HG02884 (cell line): ENCODE measurements at regions not wholly inside any gene's neighbourhood (a gene's known extent, or its start where the extent isn't known, plus 50 kb on each side); places are given as distances from the start of the nearest gene placed in this dataset.
"Not testable (repeated sequence)": the region's sequence is repeated elsewhere in the genome, so short reads cannot be mapped to it uniquely, and the experiment has no call there.

Experiments
- ATAC-seq: cut with Tn5 transposase; IDR thresholded peaks from one replicate; pipeline ENCODE4 v1.9.1; 2021; ENCODE audit warnings: mild to moderate bottlenecking, moderate library complexity; ENCODE audit not compliant: unreplicated experiment

GRCh38 chr16:51298800-51299199, 147.7 kb upstream of the SALL1 start:
- ATAC-seq, result no peak

DNA sequence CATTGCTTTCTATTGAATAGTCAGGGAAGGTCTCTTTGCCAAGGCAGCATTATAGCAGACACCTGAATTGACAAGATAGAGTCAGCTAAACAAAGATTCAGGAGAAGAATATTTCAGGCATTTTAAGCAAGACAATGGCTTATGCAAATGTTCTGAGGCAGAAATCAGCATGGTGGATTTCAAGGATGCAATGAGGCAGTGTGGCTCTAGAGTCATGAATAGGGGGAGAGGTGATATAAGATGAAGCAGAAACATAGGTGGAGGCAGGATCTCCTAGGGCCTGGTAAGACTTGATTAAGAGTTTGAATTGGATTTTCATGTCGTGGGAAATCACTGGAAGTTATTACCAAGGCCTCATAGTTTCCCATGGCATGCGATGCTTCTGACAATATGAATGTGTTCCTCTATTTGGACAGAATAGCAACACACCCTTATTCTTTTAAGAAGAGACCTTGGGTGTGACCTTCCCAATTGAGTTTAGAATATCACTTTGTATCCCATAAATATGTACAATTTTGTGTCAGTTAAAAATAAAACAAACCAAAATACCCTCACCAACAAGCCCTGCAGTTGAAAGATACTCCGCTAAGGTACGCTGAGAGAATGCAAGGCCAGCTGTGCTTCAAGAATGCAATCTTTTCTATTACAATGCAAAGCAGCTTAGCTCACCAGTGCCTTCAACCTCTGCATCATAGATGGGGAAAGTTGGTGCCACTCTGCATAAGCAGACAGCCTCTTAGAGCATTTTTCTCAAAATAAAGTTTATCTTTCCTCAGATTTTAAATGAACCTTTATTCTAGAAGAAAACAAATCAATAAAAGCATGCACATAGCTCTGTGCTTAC, 139.6 kb upstream of the SALL1 start:
- ATAC-seq, result no peak

DNA sequence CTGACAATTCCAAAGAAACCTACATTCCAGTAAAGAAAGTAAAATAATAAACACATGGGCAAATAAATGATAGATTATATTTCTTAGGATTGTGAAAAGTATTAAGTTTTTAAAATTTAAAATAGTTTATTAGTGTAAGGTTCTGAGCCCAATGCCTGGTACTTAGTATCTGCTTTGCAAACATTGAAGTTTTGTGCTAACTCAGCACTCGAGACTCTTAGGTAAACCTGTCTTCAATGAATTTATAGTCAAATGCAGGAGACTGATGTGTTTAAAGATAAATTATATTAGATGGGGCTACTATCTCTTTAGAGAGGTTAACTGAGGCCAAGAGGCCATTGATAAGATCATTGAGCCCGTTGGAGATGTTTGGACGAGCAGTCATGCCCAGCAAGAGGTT, 138.3 kb upstream of the SALL1 start:
- ATAC-seq, result no peak

GRCh38 chr16:51287121-51287755, 136.2 kb upstream of the SALL1 start:
- ATAC-seq, result no peak

GRCh38 chr16:51286272-51286671, 135.2 kb upstream of the SALL1 start:
- no peak for ATAC-seq

DNA sequence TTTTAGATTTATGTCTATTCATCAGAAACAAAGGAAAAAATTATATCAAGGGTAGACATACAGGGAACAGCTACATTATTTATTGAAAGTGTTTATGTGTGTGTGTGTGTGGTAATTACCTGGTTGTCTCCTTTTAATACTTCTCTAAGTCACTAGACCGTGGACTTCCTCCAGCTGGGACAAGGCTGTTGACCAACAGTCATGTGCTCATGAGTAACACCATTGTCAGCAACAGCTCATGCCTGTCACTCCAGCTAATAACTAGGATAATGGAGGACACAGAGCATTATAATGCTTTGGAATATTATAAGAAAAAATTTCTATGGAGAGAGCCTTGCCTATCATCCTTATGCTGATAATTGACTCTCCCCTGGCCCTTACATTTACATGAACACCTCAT, 125.3 kb upstream of the SALL1 start:
- ATAC-seq, result no peak

- ATAC-seq, result no peak
Measured at GRCh38 chr16:51272420-51272819, 121.3 kb upstream of the SALL1 start.

DNA sequence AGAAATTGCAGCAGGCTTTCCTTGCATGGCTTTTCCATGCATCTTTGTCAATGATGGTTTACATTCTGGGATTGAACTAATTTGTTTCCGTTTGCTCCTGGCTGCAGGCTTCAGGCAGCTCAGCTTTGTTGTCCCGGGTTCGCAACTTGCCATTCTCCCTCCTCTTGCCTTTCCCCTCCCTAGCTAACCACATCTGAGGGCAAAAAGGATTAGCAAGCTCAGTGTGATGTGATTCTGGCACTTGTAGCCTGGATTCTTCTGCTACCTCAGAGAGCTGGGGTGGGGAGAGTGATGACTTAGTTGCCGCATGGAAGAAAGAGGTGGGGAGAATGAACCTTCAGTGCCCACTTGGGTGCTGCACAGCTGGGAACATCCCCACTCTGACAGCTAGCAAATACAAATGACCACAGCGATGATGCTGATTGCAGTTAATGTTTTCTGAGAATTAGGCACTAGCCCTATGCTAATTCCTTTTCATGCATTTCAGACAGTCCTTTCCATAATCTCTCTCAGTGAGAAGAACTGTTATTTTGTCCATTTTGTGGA, 120.2 kb upstream of the SALL1 start:
- no peak for ATAC-seq

GRCh38 chr16:51268237-51268636, 117.2 kb upstream of the SALL1 start:
- ATAC-seq, result no peak

DNA sequence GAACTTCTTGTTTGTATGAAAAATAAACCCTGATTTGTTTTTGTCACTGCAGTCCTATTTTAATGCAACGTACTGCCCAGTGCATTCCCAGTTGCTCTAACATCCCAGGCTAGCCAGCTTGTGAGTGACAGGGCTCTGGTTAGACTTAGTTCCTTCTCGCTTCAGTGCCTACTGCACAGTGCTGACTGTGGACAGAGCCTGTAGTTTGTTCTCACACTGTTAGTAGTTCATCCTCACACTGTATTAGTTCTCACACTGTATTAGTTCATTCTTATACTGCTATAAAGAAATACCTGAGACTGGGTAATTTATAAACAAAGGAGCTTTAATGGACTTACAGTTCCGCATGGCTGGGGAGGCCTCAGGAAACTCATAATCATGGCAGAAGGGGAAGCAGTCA, 116.6 kb upstream of the SALL1 start:
- ATAC-seq, result no peak

- ATAC-seq, result no peak
Measured at GRCh38 chr16:51262428-51262827, 111.4 kb upstream of the SALL1 start.

- no peak for ATAC-seq
Measured at GRCh38 chr16:51261919-51262318, 110.8 kb upstream of the SALL1 start.

DNA sequence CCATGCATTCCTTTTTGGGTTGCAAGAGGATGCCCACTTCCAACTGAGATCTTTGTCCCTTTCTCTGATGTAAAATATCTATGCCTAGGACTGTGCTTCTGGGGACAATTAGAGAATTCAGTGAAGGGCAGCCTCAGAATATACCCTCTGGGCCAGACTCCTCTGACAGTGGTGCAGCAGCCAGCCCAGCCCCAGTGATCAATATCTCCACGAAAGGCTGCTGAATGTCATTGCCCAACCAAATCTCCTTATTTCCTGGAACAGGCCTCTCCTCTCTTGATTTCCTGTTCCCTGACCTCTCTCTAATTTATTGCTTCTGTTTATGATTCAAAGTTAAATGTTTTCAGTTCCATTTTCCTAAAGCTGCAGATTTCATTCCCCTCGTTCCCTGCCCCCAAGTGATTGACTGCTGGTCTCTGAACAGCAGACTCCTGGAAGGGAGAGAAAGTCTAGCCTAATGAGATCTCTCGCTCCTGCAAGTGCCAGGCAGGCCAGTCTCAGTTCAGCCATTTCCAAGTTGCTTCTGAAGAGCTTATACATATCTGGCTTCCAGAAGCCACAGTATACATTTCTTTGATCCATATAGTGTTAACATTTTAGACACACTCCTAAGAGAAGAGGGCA, 104.4 kb upstream of the SALL1 start:
- ATAC-seq, result no peak

GRCh38 chr16:51254390-51254789, 103.3 kb upstream of the SALL1 start:
- ATAC-seq, result not testable (repeated sequence)

GRCh38 chr16:51248217-51248616, 97.1 kb upstream of the SALL1 start:
- no peak for ATAC-seq

DNA sequence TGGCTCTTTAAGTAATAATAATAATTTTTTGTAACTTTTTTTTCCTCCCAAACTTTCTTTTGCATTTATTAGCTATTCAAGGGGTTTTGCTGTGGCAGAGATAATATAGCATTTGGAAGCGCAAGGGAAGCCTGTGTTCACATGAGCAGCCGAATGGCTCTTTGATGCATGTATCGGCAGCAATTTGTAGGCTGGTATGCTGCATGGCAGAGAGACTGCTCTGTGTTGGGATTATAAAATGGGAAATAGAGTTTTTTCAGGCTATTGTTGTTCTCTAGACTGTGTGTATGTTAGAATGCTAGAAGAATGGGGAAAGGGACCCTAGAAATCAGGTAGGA, 94.6 kb upstream of the SALL1 start:
- ATAC-seq, result no peak

DNA sequence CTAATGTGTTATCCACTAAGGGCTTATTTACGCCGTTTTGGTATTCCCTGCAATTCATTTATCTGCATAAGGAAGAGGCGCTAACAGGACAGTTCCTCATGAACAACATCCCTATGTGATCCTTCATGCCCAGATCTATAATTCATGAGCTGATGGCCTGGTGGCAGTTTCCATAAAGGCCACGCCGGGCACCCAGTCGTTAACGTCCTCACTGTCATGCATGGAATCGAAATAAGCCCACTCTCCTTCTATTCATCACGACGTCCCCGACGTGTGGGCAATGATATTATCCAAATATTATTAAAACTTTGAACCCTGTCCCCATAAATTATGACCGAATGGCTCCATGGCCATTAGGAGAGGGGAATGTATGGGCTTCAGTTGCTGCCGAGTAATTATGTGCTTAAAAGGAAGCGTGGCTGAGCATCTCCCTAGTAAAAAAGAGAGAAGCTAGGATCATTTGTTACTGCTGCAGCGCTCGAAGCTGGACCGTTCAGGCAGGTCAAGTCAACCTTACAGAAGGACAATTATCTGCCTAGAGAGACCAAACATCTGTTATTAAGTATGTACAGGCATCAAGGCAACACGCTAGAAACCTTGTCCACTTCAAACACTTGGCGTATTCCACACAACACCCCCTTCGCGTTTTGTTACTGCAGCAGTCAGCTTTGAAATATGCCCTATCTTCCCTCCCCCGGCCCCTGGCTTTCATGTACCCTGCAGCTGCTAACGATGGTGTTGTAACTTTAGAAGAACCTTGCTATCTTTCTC, 94.0 kb upstream of the SALL1 start:
- ATAC-seq, result no peak

DNA sequence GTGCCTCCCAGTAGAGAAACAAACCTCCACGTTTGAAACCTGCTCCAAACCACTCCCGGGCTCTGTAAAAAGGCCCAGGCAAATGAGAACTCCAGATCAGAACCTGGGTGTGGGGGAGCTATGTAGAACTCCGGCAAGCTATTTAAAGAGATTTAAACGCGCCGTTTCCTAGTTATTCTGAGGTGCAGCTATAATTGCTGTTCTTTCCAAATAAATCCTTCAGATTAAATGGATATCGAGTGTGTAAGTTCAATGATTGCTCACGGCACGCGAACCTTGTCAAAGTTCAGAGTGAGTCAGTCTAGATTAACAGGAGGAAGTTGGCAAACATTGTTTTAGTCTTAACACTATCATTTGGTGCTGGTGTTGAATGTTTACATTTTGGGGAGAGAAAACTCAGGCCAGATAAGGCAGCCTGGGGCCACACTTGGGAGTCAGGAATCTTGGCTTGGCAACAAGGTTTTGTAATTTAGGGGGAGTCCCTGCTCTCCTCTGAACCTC, 92.9 kb upstream of the SALL1 start:
- no peak for ATAC-seq

GRCh38 chr16:51242296-51242994, 91.4 kb upstream of the SALL1 start:
- no peak for ATAC-seq

GRCh38 chr16:51239196-51239595, 88.1 kb upstream of the SALL1 start:
- ATAC-seq, result no peak
